GM21515 (cell line): ENCODE measurements at regions not wholly inside any gene's neighbourhood (a gene's known extent, or its start where the extent isn't known, plus 50 kb on each side); places are given as distances from the start of the nearest gene placed in this dataset.

Experiments
- ATAC-seq: cut with Tn5 transposase; IDR thresholded peaks from one replicate; pipeline ENCODE4 v1.9.1; 2021; ENCODE audit not compliant: unreplicated experiment

DNA sequence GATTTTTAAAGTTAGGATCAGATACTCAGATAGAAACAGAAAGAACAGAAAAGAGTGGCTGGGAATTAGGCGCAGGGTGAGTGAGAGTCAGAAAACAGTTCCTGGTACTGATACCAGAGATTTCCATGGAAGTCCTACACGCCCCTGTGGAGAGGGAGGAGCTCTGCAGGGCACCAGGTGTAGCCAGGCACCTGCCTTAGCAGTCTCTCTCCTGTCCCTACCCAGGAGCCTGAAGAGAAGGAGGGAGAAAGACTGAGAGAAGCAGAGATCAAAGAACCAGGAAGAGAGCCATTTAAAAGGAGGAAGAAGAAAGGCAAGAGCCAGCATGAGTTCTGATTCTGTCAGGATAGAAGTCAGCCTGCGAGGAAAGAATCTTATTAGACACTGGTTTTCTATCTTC is 65.0 kb downstream of the CBLN1 start:
- no peak for ATAC-seq

DNA sequence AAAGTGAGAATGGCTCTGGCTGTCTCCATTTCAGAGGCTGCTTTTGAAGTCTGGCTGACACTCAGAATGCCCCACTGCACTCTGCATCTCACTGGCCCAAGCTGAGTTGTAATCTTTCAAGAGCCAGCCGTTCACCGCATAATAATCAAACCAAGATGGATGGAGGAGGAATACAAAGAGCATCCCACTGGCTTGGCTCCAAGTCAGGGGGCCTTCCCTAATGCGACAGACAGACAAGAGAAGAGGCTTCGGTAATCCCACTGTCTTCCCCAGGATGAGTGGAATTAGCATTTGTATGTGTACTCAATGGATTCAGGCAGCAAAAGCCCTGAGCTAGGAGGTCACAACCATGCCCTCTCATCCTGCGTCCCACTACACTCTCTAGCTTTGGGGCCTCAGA is 68.0 kb downstream of the CBLN1 start:
- no peak for ATAC-seq

DNA sequence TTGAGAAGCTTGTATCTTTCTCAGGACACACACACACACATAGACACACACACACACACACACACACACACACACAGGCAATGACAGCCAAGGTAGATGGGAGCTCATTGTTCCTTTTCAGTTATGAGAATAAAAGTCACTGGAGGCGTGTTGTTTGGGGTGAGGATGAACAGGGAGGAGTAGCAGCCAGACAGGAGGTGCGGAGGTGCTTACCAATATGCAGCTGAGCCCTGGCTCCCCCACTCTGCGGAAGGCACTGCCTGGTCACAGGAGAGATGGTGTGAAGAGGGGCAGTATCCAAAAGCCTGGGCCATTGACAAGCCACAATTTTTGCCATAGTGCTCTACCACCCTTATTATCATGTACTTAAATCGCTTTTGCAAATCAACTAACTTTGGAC is 77.4 kb downstream of the CBLN1 start:
- no peak for ATAC-seq

DNA sequence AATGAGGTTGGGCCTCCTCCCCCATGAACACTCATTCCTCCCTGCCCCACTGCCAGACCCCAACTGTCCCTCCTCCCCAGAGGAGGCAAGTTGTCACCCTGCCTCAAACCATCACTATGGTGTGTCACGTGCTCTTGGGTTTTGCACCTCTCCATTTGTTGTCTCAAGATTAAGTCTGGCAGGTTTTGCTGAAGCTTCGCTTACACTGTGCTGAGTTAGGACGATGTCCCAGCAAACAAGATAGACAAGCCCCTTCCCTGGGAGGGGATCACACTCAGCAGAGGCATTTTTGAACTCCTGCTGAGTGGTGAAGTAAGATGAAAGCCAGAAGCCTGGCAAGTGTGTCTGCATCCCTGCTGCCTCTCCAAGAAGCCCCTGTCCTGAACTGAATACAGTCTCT is 78.3 kb downstream of the CBLN1 start:
- ATAC-seq, result no peak

DNA sequence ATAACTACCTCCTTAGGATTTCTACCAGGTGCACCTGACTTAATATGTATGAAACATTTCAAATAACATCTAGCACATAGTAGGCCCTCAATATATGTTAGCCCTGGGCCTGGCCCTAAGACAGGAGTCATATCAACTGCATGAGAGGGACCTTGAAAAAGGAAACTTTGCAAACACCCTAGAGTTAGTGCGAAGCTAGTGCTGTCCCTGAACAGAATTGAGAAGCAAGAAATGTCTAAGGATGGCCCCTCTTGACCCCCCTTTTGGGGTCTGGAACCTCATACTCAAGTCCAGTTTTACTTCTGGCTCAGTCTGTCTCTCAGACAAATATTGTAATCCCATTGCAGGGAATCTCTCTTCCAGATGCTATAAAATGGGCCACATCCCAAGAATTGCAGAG is 80.5 kb downstream of the CBLN1 start:
- ATAC-seq, result no peak

DNA sequence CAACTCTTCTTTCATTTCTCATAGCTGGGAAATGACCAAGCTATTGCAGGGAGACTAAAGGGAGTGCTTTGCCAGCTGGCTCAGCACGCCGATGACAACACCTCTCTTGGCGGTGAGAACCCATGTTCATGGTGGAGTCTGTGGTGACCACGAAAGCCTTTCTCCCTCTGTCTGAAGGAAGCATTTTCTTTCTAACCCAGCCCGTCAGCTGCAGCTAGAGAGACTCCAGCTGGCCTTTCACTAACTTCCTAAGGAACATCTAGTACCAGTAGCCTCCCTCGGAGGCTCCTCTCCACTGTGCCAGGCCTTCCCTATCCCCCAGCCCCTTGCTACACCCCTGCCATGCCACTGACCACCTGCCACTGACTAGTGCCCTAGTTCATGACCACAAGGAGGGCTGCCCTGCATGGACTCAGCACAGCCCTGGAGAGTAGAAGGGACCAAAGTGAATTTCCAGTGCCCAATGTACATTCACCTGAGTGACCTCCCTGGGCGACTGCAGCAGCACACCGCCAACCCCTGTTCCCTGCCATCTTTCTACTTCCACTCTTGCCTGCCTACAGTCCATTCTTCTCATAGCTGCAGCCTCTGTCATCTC is 81.3 kb downstream of the CBLN1 start:
- no peak for ATAC-seq

DNA sequence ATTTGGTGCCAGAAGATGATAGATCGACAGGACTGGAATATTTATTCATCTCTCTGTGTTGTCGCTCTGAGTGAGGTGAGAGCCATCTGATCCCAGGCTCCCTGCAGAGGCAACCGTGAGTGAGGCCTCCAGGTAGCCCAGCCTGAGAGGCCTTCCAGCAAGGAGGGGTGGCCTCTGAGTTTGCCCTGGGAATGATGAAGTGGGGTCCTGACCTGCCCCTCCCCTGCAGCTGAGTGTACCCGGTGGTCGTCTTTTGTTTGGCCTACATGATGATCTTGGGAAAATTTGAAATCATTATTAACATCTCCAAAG is 86.4 kb downstream of the CBLN1 start:
- ATAC-seq, result no peak

DNA sequence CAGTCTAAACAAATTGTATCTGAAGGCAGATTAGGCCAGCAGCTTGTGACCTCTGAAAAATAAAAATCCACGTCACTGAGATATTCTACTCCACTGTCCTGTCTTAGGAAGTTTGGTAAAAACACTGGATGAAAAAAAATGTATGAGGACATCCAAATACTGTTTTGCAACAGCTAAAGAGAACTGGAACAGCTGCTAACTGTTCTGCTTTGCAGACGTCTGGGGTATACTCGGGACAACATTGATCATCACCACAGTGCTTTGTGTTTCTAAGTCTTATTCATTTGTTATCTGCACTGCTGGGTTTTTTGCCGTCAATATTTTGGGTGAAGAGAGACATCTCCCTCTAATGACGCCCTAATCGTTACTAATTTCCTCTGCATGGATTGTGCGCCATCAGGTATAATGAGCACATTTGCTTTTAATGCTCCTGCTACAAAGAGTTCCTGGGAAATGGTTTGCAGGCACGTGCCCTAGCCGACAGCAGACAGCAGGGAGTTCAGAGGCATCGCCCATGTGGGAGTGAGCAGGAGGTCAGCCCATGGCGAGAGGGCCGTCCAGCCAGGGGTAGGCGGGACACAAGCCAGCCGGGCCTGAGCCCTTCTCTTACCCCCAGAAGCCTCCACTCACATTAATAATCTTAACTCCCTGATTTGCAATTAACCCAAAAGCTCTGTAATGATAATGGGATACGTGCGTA is 87.0 kb downstream of the CBLN1 start:
- ATAC-seq, result no peak

DNA sequence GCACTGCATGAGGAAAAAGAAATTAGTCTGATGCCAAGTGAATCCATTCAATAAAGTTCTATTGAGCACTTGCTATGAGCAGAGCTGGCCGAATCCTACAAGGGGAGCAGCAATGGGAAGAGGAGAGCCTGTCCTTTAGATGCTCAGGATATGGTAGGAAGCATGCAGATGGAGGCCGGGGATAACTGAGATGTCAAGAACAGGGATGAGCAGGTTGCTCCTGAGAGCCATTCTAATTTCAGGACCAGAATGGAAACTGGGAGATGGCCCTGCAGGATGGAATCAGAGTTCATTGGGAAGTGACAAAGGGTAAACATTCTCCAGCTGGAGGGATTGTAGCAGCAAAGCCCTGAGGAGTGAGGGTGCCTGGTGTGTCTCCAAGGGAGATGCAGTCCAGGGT is 88.0 kb downstream of the CBLN1 start:
- no peak for ATAC-seq

DNA sequence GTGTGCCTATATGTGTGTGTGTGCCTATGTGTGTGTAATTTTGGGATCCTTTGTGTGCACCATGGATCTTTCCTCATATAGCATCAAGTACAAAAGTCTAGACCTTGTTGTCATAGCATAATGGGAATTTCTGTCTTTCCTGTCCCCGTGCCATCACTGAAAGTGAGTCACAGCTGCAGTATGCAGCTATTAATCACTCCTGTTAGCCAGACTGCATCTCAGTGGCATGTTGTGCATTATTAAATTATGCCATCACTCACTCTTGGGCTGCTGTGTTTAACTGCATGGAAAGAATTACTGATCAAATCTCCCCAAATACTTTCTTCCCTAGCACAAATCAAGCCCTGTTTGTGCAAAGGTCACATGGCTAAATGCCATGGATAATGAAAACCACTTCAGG is 92.4 kb downstream of the CBLN1 start:
- no peak for ATAC-seq

DNA sequence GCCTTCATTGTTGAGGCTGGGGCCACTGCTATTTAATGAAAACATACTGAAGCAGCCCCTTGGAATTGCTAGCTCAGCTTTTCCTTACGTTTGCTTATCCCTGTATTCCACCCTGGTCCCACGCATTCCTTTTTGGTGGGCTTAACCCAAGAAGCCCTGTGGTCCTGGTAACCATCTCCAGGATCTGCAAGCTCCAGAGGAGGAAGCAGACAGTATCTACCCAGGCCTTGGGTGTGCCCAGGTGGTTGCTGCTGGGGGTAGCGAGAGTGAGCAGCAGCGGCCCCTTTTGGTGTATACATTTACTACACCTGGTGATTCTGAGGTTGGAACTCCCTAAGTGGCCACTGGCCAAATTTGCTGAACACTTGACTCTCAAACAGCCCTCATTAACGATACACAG is 97.7 kb downstream of the CBLN1 start:
- no peak for ATAC-seq

DNA sequence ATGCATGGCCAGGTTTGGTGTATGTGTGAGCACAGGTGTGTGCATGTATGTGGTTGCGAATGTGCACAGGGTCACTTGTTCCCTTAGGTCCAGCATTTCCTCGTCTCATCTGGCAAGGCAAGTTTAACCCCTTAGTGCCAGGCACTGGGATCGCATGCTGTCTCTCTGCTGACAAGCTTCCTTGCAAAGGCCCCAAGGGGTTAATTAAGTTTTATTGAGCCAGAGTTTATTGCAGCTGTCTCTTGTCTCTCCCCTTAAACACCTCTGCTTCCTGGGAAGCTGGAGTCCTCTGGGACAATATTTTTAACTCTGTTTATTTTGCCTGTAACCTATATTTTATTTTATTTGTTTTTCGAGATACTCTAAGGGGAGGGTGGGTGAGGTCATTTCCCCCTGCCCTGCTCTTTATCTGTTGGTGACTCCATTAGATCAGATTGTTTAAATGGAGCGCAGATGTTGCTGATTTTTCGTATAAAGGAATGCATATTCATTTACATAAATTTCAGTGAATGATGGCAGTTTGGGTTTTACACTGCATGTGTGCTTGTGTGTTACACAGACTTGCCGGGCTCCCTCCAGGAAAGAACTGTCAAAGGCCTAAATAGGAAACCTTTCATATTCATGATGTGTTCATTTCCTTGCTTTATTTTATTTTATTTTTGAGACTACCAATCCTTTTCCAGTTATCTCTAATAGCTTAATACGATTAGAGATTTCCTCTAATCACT is 99.7 kb downstream of the CBLN1 start:
- ATAC-seq, result no peak

DNA sequence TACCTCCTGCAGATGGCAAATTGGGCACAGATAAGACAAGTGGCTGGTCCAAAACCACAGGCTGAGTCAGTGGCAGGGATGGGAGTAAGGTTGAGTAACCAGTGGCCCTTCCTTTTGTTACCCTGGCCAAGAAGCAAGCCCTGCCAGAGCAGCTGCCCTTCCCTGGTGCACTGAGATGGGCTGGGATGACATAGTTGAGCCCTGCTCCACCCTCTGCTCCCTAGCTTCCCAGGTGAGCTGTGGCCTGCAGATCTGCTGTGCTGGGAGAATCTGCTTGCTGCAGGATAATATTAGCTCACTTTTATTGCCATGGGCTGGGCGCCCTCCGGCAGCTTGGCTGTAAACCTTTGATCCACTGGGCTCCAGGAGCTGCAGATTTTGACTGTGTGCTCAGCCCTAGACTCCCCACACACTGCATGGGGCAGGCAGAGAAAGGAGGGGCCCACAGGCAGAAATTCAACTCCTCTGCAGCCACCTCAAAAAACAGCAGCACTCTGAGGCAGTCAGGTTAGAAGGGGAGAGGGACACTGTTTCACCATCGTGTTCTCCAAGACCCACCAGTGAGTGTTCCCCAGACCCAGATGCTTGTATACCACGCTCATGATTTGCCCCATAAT is 101.8 kb downstream of the CBLN1 start:
- no peak for ATAC-seq

DNA sequence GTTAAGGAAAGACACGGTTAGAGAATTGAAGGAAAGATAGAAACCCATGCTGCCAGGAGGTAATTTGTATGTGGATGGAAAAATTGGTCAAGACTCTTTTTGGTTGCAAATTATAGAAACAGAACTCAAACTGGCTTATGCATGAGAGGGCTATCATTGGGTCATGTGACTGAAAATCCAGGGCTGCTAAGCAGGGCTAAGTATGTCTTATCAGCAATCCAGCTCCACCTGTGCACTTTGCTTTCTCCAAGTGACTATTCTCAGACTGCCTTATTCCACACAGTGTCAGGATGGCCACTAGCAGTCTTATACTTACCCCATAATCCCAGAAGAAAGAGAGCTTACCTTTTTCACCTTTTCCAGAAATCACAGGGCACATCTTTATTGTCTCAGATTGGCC is 113.5 kb downstream of the CBLN1 start:
- no peak for ATAC-seq

DNA sequence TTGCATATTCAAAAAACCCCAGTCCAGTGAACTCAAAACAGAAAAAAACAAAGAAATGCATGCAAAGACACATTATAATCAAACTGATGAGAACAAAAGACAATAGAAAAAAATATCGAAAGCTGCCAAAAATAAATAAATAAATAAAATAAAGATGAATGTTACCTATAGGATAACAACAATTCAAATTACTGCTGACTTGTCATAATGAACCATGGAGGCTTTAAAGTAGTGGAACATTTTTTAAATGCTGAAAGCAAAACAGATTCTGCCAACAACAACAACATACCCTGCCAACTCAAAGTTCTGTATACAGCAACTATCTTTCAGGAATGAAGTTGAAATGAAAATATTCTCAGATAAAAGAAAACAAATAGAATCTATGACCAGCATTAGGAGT is 116.6 kb downstream of the CBLN1 start:
- no peak for ATAC-seq

DNA sequence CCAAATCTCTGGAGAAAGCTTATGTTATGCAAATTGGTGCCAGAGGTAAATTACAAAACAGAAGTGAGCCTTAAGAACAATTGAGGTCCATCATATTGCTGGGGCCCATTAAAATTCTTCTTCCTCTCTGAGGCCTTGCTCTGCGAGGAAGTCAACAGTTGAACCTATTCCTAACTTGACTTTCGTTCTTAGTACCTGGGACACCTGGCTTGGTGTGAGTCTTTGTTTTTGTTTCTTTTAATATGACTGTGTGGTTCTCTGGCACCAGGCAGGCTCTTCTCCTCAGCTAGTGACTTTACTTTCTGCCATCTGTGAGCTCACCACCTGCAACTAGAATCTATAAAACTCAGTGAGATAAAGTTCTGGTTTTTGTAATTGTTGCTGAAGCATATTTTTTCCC is 120.4 kb downstream of the CBLN1 start:
- no peak for ATAC-seq

DNA sequence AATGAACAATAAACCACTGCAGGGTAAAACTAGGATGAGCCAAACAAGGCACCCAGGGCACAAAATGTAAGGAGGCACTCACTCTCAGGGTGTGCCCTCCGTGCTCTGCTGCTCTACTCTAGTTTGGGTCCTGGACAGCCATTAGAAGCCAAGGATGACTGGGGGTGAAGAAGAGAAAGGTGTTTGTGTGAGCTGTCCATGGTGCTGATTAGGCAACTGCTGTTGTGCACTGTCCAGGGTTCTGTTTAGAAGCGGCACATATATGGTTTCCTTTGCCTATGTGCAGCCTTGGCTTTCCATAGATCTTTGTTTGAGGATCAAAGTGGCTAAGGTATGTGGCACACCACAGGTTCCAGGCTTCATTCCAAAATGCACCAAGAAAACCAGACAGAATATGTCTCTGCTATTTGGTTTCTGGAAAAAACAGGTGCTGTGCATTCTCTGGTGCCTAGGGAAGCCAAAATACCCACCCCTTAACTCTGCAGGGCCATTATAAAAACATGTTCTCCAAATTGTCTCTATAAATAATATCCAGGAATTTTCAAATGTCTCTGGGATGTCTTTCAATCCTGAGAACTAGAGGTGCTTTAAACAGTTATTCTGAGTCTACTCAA is 123.5 kb downstream of the CBLN1 start:
- no peak for ATAC-seq

DNA sequence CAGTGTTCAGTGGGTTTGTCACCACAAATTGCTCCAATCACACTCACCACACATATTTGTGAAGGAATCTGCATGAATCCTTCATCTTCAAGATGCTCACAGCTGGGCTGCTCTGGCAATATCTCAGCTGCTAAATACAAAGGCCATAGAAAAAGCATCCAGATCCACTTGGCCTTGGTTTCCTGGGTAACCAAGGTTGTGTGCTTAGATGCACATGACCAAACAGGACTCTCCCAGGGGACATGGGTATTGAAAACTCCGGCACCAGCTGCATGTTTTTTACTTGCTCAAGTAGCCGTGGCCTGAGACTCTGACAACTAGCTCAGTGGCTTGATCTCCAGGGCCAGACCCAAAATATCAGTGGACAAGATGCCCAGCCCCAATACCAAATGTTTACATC is 131.3 kb downstream of the CBLN1 start:
- no peak for ATAC-seq

DNA sequence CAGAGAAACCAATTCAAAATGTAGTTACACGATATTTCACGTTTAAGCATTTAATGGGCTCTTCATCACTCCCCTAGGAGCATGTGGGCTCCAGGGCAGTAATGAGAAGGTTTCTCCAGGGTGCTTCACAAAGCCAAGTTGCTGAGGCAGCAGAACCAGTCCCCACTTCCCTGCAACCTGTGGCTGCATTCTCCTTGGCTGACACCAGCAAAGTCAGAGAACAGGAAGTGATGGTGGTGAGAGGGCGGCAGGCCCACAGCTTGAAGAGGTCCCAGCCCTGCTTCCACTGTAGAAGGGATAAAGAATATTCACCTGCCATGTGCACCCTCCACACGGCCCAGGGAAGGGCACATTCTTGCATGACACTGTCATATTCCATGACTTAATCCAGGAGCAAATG is 133.2 kb downstream of the CBLN1 start:
- no peak for ATAC-seq

DNA sequence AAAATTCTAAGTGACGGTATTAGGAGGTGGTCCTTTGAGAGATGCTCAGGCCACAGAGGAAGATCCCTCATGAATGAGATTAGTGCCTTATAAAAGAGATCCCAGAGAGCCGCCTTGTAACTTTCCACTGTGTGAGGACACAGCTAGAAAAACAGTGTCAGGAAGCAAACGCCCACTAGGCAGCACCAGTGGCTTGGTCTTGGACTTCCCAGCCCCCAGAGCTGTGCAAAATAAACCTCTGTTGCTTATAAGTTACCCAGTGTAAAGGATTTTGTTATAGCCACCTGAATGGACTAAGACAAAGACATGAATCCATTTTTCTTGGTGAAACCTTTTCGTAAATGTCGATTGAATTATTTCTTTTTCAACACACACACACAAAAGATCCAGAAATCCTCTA is 141.0 kb downstream of the CBLN1 start:
- ATAC-seq, result no peak

DNA sequence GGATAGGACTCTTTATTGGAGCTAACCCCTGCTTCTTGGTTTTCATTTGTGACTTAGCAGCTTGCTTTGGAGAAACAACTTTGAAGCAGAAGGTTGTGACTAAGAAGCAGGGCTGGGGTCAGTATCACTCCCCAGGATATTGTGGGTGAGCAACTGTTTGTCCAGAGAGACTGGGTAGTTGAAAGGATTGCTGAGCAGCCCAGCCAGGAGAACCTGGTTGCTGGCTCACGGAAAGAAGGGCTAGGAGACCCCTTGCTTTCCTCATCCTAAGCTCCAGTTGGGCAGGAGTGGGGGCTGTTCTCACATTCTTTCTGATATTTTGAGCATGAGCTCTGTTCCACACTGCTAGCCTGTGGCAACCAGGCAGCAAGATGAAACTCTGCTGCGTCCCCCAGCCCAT is 151.2 kb downstream of the CBLN1 start:
- no peak for ATAC-seq

DNA sequence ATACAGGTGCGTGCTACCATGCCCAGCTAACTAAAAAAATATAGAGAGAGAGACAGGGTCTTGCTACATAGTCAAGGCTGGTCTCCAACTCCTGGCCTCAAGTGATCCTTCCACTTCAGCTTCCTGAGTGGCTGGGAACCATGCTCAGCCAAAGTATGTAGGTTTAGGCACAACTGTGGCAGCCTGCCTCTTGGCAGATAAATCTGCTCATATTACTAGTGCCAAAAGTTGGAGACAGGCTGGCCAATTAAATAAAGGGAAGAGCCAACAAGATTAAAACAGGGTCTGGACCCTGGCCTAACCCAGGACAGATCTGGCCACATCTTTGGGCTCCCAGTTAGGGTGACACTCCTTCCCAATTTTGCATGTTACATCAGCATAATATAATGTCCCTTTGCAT is 151.7 kb downstream of the CBLN1 start:
- ATAC-seq, result no peak
